ENCODE measurements at regions not wholly inside any gene's neighbourhood (a gene's known extent, or its start where the extent isn't known, plus 50 kb on each side); places are given as distances from the start of the nearest gene placed in this dataset.
"Not testable (repeated sequence)": the region's sequence is repeated elsewhere in the genome, so short reads cannot be mapped to it uniquely, and the experiment has no call there.

DNA sequence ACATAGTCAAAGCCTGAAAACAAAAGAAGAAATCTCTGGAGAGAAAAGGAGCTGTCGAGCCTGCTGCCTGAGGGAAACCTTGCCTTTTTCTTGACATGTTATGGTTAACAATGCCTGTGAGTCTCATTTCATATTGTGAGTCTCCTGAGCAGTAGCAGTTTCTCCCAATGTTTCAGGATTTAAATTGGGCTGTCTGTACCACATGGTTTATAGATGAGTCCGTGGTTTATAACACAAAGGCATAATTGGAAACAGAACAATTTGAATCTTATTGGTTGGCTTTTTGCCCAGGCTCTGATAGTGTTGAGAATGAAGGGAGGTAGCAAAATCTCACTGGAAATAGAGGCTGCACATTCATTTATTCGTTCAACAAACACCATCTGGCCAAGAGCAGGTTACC is 540.9 kb downstream of the RAB38 start:
- no peak for DNase-seq (ENCODE audit: low spot score)

- DNase-seq (ENCODE audit: low spot score): no peak
Observed at GRCh38 chr11:87628957-87629356, 546.3 kb downstream of the RAB38 start.

GRCh38 chr11:87628026-87628580 is 547.1 kb downstream of the RAB38 start:
- no peak for DNase-seq (ENCODE audit: low spot score)

DNA sequence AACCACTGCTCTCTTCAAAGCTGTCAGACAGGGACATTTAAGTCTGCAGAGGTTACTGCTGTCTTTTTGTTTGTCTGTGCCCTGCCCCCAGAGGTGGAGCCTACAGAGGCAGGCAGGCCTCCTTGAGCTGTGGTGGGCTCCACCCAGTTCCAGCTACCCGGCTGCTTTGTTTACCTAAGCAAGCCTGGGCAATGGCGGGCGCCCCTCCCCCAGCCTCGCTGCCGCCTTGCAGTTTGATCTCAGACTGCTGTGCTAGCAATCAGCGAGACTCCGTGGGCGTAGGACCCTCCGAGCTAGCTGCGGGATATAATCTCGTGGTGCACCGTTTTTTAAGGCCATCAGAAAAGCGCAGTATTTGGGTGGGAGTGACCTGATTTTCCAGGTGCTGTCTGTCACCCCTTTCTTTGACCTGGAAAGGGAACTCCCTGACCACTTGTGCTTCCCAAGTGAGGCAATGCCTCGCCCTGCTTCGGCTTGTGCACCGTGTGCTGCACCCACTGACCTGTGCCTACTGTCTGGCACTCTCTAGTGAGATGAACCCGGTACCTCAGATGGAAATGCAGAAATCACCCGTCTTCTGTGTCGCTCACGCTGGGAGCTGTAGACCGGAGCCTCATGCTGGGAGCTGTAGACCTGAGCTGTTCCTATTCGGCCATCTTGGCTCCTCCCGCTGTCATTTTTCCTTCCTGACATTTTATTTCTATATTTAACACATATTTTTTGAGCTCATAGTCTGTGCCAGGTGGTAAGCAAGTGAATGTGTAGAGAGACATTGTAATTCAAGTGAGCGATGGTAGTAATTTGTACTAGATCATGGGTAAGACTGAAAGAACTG is 551.5 kb downstream of the RAB38 start:
- not testable (repeated sequence) for DNase-seq (ENCODE audit: low spot score)

DNA sequence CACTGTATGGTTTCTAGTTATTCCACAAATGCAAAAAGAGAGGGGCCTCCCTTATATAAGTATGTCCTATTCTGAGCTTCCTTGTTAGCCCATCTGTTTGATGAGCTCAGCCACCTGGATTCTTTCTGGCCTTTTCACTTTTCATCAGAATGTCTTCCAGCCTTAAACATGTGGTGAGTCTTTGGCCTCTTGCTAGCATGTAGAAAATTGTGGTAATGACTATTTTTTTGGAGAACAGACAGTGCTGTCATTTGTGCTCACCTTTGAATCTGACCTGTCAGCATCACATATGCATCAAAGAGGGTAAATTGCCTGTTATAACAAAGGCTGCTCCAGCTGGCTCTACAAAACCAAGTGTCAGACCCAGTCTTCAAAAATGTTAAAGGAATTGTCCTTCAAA is 558.7 kb downstream of the RAB38 start:
- DNase-seq (ENCODE audit: low spot score): no peak

DNA sequence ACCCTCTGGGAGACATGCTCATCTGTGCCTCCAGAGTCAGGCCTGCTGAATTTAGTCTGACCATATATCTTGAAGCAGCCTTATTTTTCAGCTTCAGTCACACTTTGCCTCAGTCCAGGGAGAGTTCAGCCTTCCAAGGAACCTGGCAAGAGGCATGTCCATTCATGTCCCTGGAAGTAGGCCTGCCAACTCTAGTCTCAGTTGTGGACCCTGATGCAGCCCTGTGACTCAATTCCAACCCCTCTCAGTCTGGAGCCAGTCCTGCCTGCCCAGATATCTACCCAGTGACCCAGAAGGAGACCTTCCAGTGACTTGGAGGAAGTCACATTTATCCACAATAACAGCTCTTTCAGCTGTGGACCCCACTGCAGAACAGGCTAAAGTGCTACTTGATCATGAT is 566.6 kb downstream of the TMEM135 start:
- DNase-seq (ENCODE audit: low spot score): no peak

DNA sequence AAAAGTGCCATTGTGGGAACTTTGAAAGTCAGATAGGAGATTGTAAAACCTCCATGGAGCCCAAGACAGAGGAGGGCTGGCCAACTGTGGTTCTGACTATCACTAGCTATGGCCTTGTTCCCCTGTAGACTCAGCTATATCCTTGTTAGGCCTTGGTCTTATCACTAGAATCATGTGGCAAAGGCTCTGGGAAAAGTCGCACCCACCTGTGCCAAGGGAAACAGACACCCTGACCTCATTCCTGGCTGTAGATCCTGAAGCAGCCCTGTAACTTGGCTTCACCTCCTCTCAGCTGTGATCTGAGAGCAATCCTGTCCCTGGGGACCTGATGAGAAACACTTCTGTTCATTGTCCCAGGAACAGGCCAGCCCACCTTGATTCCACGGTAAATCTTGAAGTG is 566.2 kb downstream of the TMEM135 start:
- no peak for DNase-seq (ENCODE audit: low spot score)

DNA sequence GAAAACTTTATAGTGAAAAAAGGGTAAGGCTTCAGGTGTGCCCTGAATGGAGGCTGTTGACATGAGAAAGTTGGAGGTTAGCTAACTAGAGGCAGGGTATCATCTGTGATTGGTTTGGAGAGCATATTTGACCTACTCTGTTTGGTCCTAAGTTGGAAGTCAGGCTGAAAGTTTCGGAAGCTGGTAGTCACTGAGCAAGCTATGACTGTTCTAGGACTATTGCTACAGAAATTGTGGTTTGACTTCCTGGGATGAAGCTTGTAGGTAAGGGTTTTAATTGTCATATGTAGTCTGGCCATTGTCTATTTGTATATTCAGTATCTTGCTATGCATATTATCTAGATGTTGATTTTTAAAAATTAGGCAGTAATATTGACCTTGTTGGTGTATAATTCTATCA is 565.0 kb downstream of the TMEM135 start:
- DNase-seq (ENCODE audit: low spot score): no peak

GRCh38 chr11:87600938-87601337 is 563.2 kb downstream of the TMEM135 start:
- no peak for DNase-seq (ENCODE audit: low spot score)

GRCh38 chr11:87597725-87598124 is 560.0 kb downstream of the TMEM135 start:
- no peak for DNase-seq (ENCODE audit: low spot score)

- DNase-seq (ENCODE audit: low spot score): no peak
Observed at GRCh38 chr11:87596176-87596575, 558.4 kb downstream of the TMEM135 start.

- DNase-seq (ENCODE audit: low spot score): no peak
Observed at GRCh38 chr11:87589082-87589481, 551.3 kb downstream of the TMEM135 start.

DNA sequence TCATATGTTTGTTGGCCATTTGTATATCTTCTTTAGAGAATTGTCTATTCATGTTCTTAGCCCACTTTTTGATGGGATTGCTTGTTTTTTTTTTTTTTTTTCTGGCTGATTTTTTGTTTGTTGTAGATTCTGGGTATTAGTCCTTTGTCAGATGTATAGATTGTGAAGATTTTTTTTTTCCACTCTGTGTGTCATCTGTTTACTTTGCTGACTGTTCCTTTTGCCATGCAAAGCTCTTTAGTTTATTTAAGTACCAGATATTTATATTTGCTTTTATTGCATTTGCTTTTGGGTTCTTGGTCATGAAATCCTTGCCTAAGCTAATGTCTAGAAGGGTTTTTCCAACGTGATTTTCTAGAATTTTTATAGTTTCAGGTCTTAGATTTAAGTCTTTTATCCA is 547.9 kb downstream of the TMEM135 start:
- not testable (repeated sequence) for DNase-seq (ENCODE audit: low spot score)

- no peak for DNase-seq (ENCODE audit: low spot score)
Observed at GRCh38 chr11:87583931-87584330, 546.2 kb downstream of the TMEM135 start.

GRCh38 chr11:87575088-87575487 is 537.4 kb downstream of the TMEM135 start:
- no peak for DNase-seq (ENCODE audit: low spot score)

DNA sequence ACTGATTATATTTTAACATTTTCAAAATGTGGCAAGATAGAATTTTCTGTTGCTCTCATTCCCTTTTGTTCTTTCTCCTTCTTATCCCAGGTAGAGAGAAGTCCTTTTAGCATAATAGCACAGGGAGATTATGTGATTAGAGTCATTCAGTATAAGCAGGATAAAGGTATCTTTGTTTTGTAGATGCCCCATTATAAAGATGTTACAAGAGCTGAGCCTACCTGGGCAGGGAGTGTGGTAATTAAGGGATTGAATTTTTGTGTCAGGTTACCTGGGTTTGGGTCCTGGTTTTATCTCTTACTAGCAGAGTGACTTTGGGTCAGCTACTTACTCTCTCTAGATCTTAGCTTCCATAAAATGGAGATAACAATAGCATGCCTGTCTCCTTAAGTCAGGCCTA is 536.5 kb downstream of the TMEM135 start:
- no peak for DNase-seq (ENCODE audit: low spot score)

GRCh38 chr11:87573708-87574107 is 536.0 kb downstream of the TMEM135 start:
- no peak for DNase-seq (ENCODE audit: low spot score)

GRCh38 chr11:87572881-87573280 is 535.1 kb downstream of the TMEM135 start:
- DNase-seq (ENCODE audit: low spot score): no peak

GRCh38 chr11:87560352-87560751 is 522.6 kb downstream of the TMEM135 start:
- no peak for DNase-seq (ENCODE audit: low spot score)

DNA sequence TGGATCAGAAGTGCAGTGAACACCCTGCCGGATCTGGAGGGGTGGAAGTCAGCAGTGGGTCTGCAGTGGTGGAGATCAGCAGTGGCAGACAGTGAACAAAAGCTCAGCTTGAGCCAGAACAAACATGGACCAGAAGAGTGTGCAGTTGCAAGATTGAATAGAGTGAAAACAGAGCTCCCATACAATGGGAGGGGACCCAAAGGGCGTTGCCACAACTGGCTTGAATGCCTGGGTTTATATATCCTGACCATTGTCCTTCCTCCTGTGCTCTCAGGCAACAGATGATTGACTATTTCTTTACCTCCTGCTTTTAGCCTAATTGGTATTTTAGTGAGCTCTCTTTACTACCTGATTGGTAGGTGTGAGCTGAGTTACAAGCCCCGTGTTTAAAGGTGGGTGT is 522.1 kb downstream of the TMEM135 start:
- not testable (repeated sequence) for DNase-seq (ENCODE audit: low spot score)

- DNase-seq (ENCODE audit: low spot score): no peak
Observed at GRCh38 chr11:87555101-87555500, 517.4 kb downstream of the TMEM135 start.

GRCh38 chr11:87548797-87549196 is 511.1 kb downstream of the TMEM135 start:
- no peak for DNase-seq (ENCODE audit: low spot score)

DNA sequence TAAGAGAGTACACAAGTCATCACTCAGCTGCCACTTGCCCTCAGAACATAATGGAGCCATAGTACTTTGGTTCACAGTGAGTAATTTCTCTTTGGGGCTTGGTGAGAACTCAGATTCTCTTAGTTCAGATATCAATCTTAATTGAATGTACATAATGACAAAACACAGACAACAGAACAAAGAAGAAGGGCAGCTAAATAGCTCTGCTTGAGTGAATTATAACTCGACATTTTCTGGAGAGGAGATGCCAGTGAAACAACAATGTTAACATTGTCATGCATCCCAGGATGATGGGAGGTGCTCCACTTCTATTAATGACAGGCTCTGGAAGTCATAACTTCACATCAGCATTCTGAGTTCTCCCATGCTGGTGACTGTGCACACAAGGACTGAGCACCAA is 508.1 kb downstream of the TMEM135 start:
- DNase-seq (ENCODE audit: low spot score): no peak

GRCh38 chr11:87539596-87539995 is 501.9 kb downstream of the TMEM135 start:
- no peak for DNase-seq (ENCODE audit: low spot score)
